Endothelial cell of umbilical vein (primary cell): ENCODE measurements at regions not wholly inside any gene's neighbourhood (a gene's known extent, or its start where the extent isn't known, plus 50 kb on each side); places are given as distances from the start of the nearest gene placed in this dataset.

Experiments used
- BruUV-seq: library from RNA; stranded (reverse); fragments of 400-500 nt; replicated peaks from 2 replicates; lab custom pipeline; 2021; lab: Mats Ljungman, UMichigan
- CTCF ChIA-PET: fragments of 300-600, 350-600 bp; sonication (Branson Sonifier 250); formaldehyde crosslinking; loops from one replicate; lab custom pipeline; 2021; ENCODE audit warnings: antibody characterized with exemption, inconsistent platforms; lab: Charles Lee
- POLR2A ChIA-PET: fragments of 300-600, 350-600 bp; sonication (Branson Sonifier 250); formaldehyde crosslinking; loops from one replicate; lab custom pipeline; 2021; ENCODE audit warnings: antibody characterized with exemption, inconsistent platforms; lab: Charles Lee
- DNase-seq: peaks from one replicate; pipeline ENCODE4 v3.0.0-alpha.2; 2011; ENCODE audit warnings: low read depth, low spot score
- FAIRE-seq: peaks from 2 replicates; lab custom pipeline; 2011; peaks lifted over from hg19 to GRCh38; lab: Jason Lieb, UNC
- H2AFZ ChIP-seq: 2 replicates; pipeline ENCODE4 v1.6.0; 2012; ENCODE audit warnings: low read depth, low read length, control low read depth, inconsistent platforms
- H3K27ac ChIP-seq: 2 replicates; pipeline ENCODE4 v1.5.1; 2011; ENCODE audit warnings: low read depth, mild to moderate bottlenecking, control low read depth, low read length, moderate library complexity; ENCODE audit not compliant: insufficient read depth
- H3K27me3 ChIP-seq, 2 experiments: 2 replicates each; pipeline versions ENCODE4 v1.6.0 to v1.6.1; 2011; ENCODE audit warnings: low read length in 2 of 2, mixed read lengths in 1 of 2; ENCODE audit not compliant: control insufficient read depth in 2 of 2, insufficient read depth in 2 of 2
- H3K36me3 ChIP-seq, 2 experiments: 2 replicates in 1 of 2; 3 replicates in 1 of 2; pipeline ENCODE4 v1.5.1; 2011; ENCODE audit warnings: low read length in 2 of 2, mild to moderate bottlenecking in 1 of 2, moderate library complexity in 1 of 2; ENCODE audit not compliant: control insufficient read depth in 2 of 2, insufficient read depth in 2 of 2; ENCODE audit errors: extremely low read depth in 1 of 2
- H3K4me1 ChIP-seq: 3 replicates; pipeline ENCODE4 v1.5.1; 2011; ENCODE audit warnings: mild to moderate bottlenecking, low read length; ENCODE audit not compliant: control insufficient read depth, insufficient read depth; ENCODE audit errors: extremely low read depth
- H3K4me2 ChIP-seq: 2 replicates; pipeline ENCODE4 v1.6.1; 2011; ENCODE audit warnings: low read length, control low read depth, mixed read lengths; ENCODE audit not compliant: insufficient read depth
- H3K4me3 ChIP-seq, 3 experiments: fragments of 200-600 bp in 1 of 3; sonication (generic), shearing (Covaris generic) in 1 of 3; replicated peaks in 1 of 3; 2 replicates each; pipeline ENCODE4 v1.5.1; 2011 to 2016; ENCODE audit warnings: control low read depth in 3 of 3, low read length in 3 of 3, mild to moderate bottlenecking in 2 of 3, inconsistent platforms in 1 of 3, low read depth in 1 of 3, moderate library complexity in 1 of 3; ENCODE audit not compliant: insufficient read depth in 1 of 3
- H3K79me2 ChIP-seq: 2 replicates; pipeline ENCODE4 v1.6.0; 2012; ENCODE audit warnings: low read length, inconsistent platforms; ENCODE audit not compliant: control insufficient read depth, insufficient read depth
- H3K9ac ChIP-seq: replicated peaks from 2 replicates; pipeline ENCODE3; 2011; ENCODE audit warnings: low read length, control low read depth; ENCODE audit not compliant: insufficient read depth; ENCODE audit errors: extremely low read depth
- H3K9me1 ChIP-seq: replicated peaks from 3 replicates; pipeline ENCODE4 v1.6.0; 2011; ENCODE audit warnings: mild to moderate bottlenecking, low read length; ENCODE audit not compliant: control insufficient read depth, insufficient read depth; ENCODE audit errors: extremely low read depth
- H3K9me3 ChIP-seq: replicated peaks from 2 replicates; pipeline ENCODE4 v1.5.1; 2012; ENCODE audit warnings: low read length, inconsistent platforms; ENCODE audit not compliant: control insufficient read depth, insufficient read depth
- H4K20me1 ChIP-seq: replicated peaks from 2 replicates; pipeline ENCODE3; 2011; ENCODE audit warnings: mild to moderate bottlenecking, low read length; ENCODE audit not compliant: control insufficient read depth, insufficient read depth; ENCODE audit errors: extremely low read depth
- CTCF ChIP-seq, 2 donors: IDR thresholded peaks; 1 replicate in 1 of 2; 2 replicates in 1 of 2; pipeline ENCODE4 v1.5.1; 2011; ENCODE audit warnings: low read length in 2 of 2, mild to moderate bottlenecking in 2 of 2, moderate library complexity in 2 of 2, control low read depth in 1 of 2, inconsistent platforms in 1 of 2, low read depth in 1 of 2; ENCODE audit not compliant: insufficient read depth in 1 of 2; ENCODE audit errors: extremely low read depth in 1 of 2
- EZH2 ChIP-seq: IDR thresholded peaks from 2 replicates; pipeline ENCODE4 v1.6.1; 2012; ENCODE audit warnings: borderline replicate concordance, low read depth, mild to moderate bottlenecking, moderate library complexity, low read length, inconsistent platforms; ENCODE audit not compliant: severe bottlenecking
- FOS ChIP-seq: IDR thresholded peaks from 2 replicates; pipeline ENCODE4 v1.6.1; 2011; ENCODE audit warnings: mild to moderate bottlenecking, low read length, moderate library complexity, borderline replicate concordance; ENCODE audit not compliant: insufficient read depth
- GATA2 ChIP-seq: IDR thresholded peaks from 2 replicates; pipeline ENCODE4 v1.7.0; 2011; ENCODE audit warnings: low read depth, mild to moderate bottlenecking, moderate library complexity, mixed read lengths, low read length; ENCODE audit not compliant: insufficient read length, insufficient read depth
- JUN ChIP-seq: IDR thresholded peaks from 2 replicates; pipeline ENCODE4 v1.6.1; 2011; ENCODE audit warnings: borderline replicate concordance, low read depth; ENCODE audit not compliant: insufficient read length, insufficient read depth
- MAX ChIP-seq: IDR thresholded peaks from 2 replicates; pipeline ENCODE4 v1.6.1; 2011; ENCODE audit not compliant: insufficient read depth, insufficient read length
- MYC ChIP-seq: IDR thresholded peaks from one replicate; pipeline ENCODE4 v1.6.1; 2011; ENCODE audit warnings: mild to moderate bottlenecking, low read depth, low read length
- POLR2A ChIP-seq: IDR thresholded peaks from 2 replicates; pipeline ENCODE4 v1.6.1; 2012; ENCODE audit warnings: low read depth, mild to moderate bottlenecking, control low read depth, low read length
- POLR2AphosphoS5 ChIP-seq: IDR thresholded peaks from 2 replicates; pipeline ENCODE4 v1.6.1; 2012; ENCODE audit warnings: low read depth, mild to moderate bottlenecking, control low read depth, low read length, moderate library complexity; ENCODE audit not compliant: insufficient read depth
- dilution Hi-C: fragments of 300-500 bp; cut with MboI; formaldehyde crosslinking; loops from one replicate; pipeline ENCODE4 v1.15.0; 2019; ENCODE audit warnings: low sequenced_read_pairs; ENCODE audit not compliant: extremely low pct_ligation_motif_present
- intact Hi-C: fragments of 100-400 bp; cut with micrococcal nuclease; formaldehyde crosslinking; loops from one replicate; pipeline ENCODE4 v1.10.0; 2022

- FAIRE-seq, result no peak
- dilution Hi-C loops, result no loop called here
- no peak for TF ChIP-seq MYC
These were observed 170.0 kb upstream of the TMPO start for GRCh38 chr12:98345308-98345876.

GRCh38 chr12:98351089-98351488 lies 164.3 kb upstream of the TMPO start:
- dilution Hi-C loops, result no loop called here
- Histone ChIP-seq H3K79me2 (no peaks in the 10 kb centered on the region), H3K36me3 (no peaks in the 10 kb centered on the region), H2AFZ (no peak overlapping the region), H3K4me3 (no peak overlapping the region), H3K9me1 (no peaks in the 10 kb centered on the region), H4K20me1 (no peaks in the 10 kb centered on the region), H3K4me2 (no peak overlapping the region), H3K9ac (no peak overlapping the region), H3K27me3 (no peaks in the 10 kb centered on the region), H3K4me1 (peaks cover 15% of the 10 kb centered on the region), H3K9me3 (no peaks in the 10 kb centered on the region), H3K27ac (no peak overlapping the region)
- CTCF ChIA-PET, result no interaction called here
- POLR2A ChIA-PET, result no interaction called here
- intact Hi-C loops, result no loop called here
- DNase-seq (no peak), FAIRE-seq (no peak)
- TF ChIP-seq POLR2AphosphoS5 (no peak), EZH2 (no peak), MAX (no peak), POLR2A (no peak), GATA2 (no peak), CTCF (IDR thresholded peaks at IDR 0.05; ENCODE audit: extremely low read depth in 1 of 2, insufficient read depth in 1 of 2, low read depth in 1 of 2, low read length in 2 of 2) (no peak), JUN (no peak), MYC (no peak), FOS (no peak)
- BruUV-seq, result no TSS peak

More at GRCh38 chr12:98345308-98345876, 170.0 kb upstream of the TMPO start:
- H2AFZ ChIP-seq, result no peak overlapping the region
- no peaks in the 10 kb centered on the region for H3K9me1 ChIP-seq
- intact Hi-C loops, result no loop called here
- CTCF ChIA-PET, result no interaction called here
- DNase-seq, result no peak
- H3K4me2 ChIP-seq, result no peak overlapping the region
- H3K9ac ChIP-seq, result no peak overlapping the region
- H3K4me3 ChIP-seq, result no peak overlapping the region
- no TSS peak for BruUV-seq
- no peaks in the 10 kb centered on the region for H3K4me1 ChIP-seq
- H3K9me3 ChIP-seq, result no peaks in the 10 kb centered on the region
- H3K27me3 ChIP-seq, result no peaks in the 10 kb centered on the region
- H3K79me2 ChIP-seq, result no peaks in the 10 kb centered on the region
- H3K27ac ChIP-seq, result no peak overlapping the region
- no peaks in the 10 kb centered on the region for H3K36me3 ChIP-seq
- H4K20me1 ChIP-seq, result no peaks in the 10 kb centered on the region
- POLR2A ChIA-PET, result no interaction called here
